GM21423 (cell line): ENCODE measurements at regions not wholly inside any gene's neighbourhood (a gene's known extent, or its start where the extent isn't known, plus 50 kb on each side); places are given as distances from the start of the nearest gene placed in this dataset.

Experiments
- ATAC-seq: cut with Tn5 transposase; IDR thresholded peaks from one replicate; pipeline ENCODE4 v1.9.1; 2021; ENCODE audit warnings: mild to moderate bottlenecking, moderate library complexity; ENCODE audit not compliant: unreplicated experiment

- no peak for ATAC-seq
These were observed 317.1 kb upstream of the FERMT1 start for GRCh38 chr20:6439737-6440442.

DNA sequence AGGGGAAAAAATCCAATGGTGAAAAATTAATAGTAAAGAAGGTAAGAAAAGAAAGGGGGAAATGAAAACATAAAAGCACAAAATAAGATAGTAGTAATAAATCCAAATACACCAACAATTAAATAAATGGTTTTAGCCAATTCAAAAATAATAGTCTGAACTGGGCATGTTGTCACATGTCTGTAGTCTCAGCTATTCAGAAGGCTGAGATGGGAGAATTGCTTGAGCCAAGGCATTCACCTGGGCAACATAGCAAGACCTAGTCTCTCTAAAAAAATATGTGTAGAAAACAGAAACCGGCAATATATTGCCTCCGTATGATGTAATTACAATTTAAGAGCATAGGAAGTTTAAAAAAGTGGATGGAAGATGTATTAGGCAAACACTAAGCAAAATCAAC is 311.3 kb upstream of the FERMT1 start:
- ATAC-seq, result no peak

DNA sequence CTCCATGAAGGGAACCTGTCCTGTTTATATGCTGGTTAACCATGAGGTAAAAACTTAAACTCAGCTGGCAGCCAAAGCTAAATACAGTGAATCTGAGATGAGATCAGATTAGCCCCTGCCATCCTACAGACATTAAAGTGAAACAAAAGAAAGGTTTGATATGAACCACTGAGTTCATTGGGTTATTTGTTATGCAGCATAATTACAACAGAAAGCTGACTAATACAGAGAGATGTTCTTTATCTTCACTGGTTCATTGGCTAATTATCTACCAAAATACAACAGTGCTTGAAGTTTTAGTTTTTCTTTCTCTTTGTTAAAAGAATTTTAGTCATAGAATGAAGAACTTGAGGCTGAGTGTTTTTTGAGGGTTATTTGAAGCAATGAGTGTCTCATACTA is 307.6 kb upstream of the FERMT1 start:
- ATAC-seq, result no peak

- ATAC-seq, result no peak
These were observed 303.6 kb upstream of the FERMT1 start for GRCh38 chr20:6426287-6426891.

- ATAC-seq, result no peak
These were observed 298.8 kb upstream of the FERMT1 start for GRCh38 chr20:6421321-6422248.

- no peak for ATAC-seq
These were observed 297.5 kb upstream of the FERMT1 start for GRCh38 chr20:6420336-6420735.

- ATAC-seq, result no peak
These were observed 295.9 kb upstream of the FERMT1 start for GRCh38 chr20:6418732-6419131.

DNA sequence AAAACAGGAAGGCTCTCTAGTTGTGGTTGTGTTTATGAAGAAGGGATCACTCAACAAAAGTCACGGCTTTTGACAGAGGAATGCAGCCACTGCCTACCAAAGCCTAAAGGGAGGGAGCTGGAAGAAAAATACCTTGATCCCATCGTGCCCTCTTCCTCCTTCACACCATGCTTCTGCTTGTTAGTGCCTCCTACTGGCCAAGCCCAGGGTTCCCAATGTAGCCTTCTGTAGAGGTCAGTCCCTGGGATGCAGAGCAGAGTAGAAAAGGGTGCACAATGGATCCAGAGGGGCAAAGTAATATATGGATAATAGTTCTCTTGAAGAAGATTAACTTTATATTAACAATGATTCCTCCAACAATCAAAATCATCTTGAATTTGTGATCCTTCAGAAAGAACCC is 293.5 kb upstream of the FERMT1 start:
- ATAC-seq, result no peak

DNA sequence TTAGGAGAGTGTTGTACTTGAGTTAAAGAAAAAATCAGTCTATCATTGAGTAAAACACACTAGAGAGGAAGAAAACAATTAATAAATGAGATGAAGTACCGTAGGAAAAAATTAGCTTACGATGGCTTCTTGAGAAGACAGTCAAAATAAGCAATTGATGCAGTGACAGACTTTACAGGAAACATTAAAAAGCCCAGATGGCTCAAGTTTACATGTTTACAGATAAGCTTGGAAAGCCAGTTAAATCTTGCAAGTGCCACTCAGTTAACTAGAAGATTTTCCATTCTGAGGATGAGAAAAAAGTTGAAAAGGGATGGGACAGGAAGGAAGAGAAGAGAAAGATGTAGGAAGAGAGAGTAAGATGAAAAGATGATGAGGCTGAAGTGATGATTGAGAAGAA is 288.8 kb upstream of the FERMT1 start:
- ATAC-seq, result no peak

GRCh38 chr20:6410721-6411120 is 287.9 kb upstream of the FERMT1 start:
- ATAC-seq, result no peak

- ATAC-seq, result no peak
These were observed 284.3 kb upstream of the FERMT1 start for GRCh38 chr20:6407163-6407562.

- ATAC-seq, result no peak
These were observed 279.2 kb upstream of the FERMT1 start for GRCh38 chr20:6401893-6402557.

GRCh38 chr20:6397115-6397514 is 274.3 kb upstream of the FERMT1 start:
- no peak for ATAC-seq

GRCh38 chr20:6395695-6396094 is 272.9 kb upstream of the FERMT1 start:
- no peak for ATAC-seq

DNA sequence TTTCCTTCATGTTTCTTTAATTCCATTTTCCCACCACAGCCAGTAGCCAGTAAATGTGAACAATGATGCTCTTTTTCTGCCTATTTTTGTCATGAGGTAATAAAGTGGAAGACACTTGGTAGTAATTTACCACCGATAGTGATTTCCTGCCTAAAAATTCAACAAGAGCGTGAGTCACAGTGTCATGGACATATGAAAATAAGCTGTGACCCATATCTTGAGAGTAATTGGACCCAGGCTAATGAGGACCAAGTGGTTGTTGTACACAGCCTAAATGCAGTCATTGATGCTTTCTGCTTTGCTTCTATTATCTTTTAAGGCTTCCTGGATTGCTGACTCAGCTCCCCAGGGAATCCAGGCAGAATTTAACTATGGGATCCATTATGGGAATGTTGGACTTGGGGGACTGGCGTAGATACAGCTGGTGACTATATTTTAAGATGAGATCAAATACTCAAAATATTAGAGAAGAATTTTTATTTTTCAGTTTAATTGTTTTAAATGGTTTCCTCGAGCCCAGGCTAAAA is 265.9 kb upstream of the FERMT1 start:
- ATAC-seq, result no peak

- ATAC-seq, result no peak
These were observed 262.2 kb upstream of the FERMT1 start for GRCh38 chr20:6384956-6385486.

DNA sequence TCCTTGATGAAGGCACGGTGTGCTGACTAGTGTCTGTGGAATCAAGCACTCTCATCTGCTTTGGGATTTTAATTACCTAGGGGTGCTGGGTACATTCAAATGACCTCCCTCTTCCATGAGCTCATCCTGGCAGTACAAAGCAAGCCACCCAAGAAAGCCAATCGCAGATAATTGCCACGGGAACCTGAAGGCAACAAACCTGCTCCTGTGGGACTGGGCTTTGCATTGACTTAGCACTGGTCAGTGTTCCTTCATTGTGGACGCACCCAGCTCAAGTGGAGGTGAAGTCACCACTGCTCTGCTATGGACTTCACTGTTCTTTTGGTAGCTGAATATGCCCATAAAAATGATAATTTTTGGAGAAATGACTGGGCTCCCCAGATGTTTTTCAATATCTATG is 261.6 kb upstream of the FERMT1 start:
- no peak for ATAC-seq

- no peak for ATAC-seq
These were observed 259.1 kb upstream of the FERMT1 start for GRCh38 chr20:6381887-6382286.

GRCh38 chr20:6362245-6362644 is 239.4 kb upstream of the FERMT1 start:
- ATAC-seq, result no peak

DNA sequence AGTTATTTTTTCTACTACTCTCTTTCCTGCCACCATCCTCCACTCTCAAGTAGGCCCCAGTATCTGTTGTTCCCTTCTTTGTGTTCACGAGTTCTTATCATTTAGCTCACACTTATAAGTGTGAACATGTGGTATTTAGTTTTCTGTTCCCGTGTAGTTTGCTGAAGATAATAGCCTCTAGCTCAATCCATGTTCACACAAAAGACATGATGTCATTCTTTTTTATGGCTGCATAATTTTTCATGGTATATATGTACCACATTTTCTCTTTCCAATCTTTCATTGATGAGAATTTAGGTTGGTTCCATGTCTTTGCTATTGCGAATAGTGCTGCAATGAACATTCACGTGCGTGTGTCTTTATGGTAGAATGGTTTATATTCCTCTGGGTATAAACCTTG is 237.9 kb upstream of the FERMT1 start:
- no peak for ATAC-seq
